HG02943 (cell line): ENCODE measurements at regions not wholly inside any gene's neighbourhood (a gene's known extent, or its start where the extent isn't known, plus 50 kb on each side); places are given as distances from the start of the nearest gene placed in this dataset.
A peak's percentile ranks its signal among the peaks of the same experiment; 100 is the strongest.
"Not testable (repeated sequence)": the region's sequence is repeated elsewhere in the genome, so short reads cannot be mapped to it uniquely, and the experiment has no call there.

ENCODE experiments used
- ATAC-seq: cut with Tn5 transposase; IDR thresholded peaks from one replicate; pipeline ENCODE4 v1.9.1; 2021; ENCODE audit warnings: mild to moderate bottlenecking, low read depth, moderate library complexity; ENCODE audit not compliant: unreplicated experiment

GRCh38 chr4:74505355-74505978 is 60.5 kb downstream of the AREG start:
- not testable (repeated sequence) for ATAC-seq

DNA sequence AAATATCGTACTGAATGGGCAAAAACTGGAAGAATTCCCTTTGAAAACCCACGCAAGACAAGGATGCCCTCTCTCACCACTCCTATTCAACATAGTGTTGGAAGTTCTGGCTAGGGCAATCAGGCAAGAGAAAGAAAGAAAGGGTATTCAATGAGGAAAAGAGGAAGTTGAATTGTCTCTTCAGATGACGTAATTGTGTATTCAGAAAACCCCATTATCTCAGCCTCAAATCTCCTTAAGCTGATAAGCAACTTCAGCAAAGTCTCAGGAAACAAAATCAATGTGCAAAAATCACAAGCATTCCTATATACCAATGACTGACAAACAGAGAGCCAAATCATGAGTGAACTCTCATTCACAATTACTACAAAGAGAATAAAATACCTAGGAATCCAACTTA is 64.4 kb downstream of the AREG start:
- not testable (repeated sequence) for ATAC-seq

GRCh38 chr4:74516303-74516702 is 71.4 kb downstream of the AREG start:
- no peak for ATAC-seq

DNA sequence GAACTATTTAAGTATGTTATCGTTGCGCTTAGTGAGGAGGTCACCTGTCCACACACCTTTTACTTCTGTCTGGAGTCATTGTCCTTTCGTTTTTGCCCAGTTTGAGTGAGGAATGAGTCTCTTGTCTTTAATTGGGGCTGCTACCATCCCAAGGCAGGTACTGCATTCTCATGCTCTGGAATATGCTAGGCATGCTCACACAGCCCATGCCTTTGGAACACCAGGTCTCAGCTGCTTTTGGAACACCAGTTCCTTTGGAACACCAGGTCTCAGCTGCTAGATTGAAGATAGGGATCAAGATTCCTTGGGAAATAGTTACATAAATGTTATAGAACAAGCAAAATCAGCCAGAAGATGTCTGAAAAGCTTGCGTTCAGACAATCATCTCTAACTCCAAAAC is 73.1 kb downstream of the AREG start:
- no peak for ATAC-seq

- no peak for ATAC-seq
These were observed 77.5 kb downstream of the AREG start for GRCh38 chr4:74522251-74522991.

DNA sequence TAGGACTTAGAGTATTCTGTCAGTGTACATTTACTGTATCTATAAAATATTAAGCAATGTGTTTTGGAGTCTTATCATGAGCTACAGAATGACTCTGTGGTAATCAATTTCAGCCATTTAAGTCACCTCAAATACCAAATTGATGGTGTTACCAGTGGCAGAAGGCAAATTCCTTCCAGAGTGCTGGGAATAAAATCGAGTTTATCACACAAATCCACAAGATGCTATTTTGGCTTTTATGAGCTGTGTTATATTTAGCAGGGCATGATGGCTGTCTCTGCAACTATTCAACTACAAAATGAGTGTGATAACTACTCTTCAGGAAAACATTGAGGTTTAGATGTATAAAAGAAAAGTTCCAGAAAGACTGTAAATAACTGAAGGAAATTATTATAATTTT is 78.2 kb downstream of the AREG start:
- no peak for ATAC-seq

- no peak for ATAC-seq
These were observed 80.0 kb downstream of the AREG start for GRCh38 chr4:74524985-74525384.

DNA sequence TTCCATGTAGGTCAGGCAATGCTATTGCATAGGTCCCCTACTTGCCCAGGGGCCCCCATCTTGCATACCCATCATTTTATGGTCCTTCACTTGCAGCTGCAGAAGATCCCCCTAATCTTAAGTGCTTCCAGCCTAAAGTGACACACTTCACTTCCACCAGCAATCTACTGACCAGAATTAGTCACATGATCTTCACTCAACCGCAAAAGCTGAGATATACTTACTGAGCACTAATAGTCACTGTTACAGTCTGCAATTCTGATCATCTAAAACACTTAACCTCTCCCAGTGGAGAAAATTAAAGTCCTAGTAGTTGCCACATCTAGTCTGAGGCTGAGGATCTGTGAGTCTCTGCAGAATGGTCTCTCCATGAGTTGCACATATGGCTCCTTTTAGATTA is 82.1 kb downstream of the AREG start:
- no peak for ATAC-seq

DNA sequence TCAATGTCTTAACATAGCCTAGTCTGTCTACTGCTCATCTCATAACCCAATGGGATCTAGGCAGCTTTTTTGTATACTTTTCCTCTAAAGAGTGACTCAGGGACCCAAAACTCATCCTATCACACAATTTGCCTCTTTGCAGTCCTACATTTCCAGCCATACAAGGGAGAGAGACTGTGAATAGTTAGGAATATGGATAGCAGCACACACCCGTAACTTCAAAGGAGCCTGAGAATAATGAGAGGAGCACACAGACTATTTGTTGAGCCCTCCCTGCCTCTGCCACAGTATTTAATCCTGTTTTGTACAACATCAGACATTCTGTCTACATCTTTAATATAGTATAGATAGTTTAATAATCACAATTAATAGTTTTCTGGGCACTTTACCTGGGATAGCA is 83.2 kb downstream of the AREG start:
- no peak for ATAC-seq

DNA sequence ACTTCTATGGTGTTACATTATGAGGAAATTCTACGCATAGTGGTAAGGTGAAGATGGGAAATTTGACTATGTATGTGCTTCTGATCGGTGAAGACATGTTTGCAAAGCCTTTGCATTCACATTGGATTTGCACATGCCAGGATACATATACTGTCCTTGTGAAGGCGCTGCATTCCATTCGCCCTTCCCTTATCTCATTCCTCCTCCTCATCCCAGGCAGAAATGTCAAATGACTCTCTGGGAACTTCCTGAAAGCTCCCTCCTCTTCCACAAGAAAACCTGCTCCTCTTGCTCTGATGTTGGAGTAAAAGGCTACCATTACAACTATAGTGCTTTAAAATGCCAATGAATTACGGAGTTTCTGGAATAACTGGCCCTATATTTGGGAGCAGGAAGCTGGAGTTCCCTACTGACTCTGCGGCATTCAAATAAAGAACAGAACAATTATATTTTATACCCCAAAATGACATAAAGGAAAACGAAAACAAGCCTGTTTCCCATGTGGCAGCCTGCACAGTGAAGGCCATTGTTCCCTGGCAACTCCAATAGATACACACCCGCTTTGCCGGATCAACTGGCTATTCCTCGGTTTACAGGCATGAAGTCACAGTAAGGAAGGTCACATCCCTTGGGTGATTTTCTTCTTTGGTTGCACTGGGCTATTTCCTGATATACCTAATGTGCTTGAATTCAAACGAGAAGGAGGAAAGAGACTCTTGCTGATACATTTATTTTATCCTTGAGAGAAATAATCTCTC is 84.5 kb downstream of the AREG start:
- ATAC-seq: no peak

GRCh38 chr4:74531963-74532794 is 87.2 kb downstream of the AREG start:
- ATAC-seq: peak; percentile 89

DNA sequence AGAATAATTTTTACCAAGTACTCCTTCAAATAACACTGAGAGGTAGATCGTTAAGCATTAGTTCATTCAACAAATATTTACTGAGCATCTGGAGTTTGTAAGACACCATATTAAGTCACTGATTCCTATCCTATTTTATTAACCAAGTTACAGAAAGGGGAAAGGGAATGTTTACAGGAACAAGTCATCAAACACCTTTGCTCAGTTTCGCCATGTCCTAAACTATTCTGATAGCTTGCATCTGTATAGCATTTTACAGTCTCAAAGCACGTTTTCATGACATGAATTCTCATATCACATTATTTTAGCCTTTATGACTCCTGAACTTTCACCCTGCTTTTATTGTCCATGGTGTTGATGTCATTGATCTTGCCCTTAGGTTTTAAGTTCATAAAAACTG is 89.2 kb downstream of the AREG start:
- ATAC-seq: no peak

GRCh38 chr4:74534936-74535335 is 90.0 kb downstream of the AREG start:
- no peak for ATAC-seq

GRCh38 chr4:74535512-74535911 is 90.6 kb downstream of the AREG start:
- no peak for ATAC-seq

- ATAC-seq: no peak
These were observed 91.6 kb downstream of the AREG start for GRCh38 chr4:74536557-74536956.

DNA sequence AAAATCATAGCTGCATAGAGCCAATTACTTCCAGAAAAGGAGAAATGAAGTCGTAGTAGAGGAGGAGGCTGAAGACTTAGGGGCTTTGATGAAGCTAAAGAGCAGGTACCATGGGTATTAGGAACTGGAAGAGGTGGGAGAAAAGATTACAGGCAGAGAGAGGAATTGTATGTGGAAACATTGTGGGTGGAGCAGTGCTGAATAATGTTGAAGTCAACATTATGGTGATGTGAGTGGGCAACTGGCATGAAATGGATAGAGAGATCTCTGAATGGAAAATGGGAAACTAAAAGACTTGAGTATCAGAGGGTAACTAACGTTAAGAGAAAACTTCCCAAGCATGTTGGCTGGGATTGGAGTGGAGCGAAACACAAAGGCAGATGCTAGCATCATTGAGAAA is 92.5 kb downstream of the AREG start:
- ATAC-seq: no peak

GRCh38 chr4:74539044-74539790 is 94.3 kb downstream of the AREG start:
- peak; percentile 49 for ATAC-seq

DNA sequence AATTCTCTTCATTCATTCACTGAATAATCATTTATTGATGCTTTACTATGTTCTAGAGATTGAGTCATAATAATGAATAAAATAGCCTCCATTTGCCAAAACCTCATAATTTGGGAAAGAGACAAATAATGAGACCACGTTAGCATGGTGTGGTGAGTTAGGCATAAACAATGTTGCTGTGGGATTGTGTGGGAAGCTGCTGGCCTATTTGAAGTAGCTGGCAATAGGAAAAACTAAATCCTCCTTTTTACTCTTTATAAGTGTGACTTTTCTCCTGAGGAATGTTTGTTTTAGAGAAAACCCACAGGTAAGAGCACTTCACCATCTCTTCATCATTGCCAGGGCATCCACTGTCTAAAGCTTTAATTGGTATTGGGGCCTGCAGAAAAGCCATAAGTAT is 95.3 kb downstream of the AREG start:
- no peak for ATAC-seq

DNA sequence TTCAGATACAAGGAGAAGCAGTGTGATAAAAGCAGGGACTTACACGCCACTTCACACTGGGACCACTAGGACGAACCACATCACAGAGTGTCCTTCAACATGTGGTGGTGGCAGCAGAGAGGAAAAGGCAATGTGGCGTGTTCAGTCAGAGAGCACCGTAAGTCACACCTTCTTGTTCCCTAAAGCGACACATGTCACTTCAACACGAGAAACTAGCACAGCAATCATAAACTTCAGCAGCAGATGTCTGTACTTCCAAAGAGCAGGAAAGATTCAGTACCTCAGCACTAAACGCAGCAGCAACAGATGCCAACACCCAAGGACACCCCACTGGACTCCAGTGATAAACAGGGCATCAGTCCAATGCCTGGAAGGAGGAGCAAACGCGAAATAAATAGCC is 96.7 kb downstream of the AREG start:
- no peak for ATAC-seq

GRCh38 chr4:74543231-74543781 is 98.4 kb downstream of the AREG start:
- peak; percentile 86 for ATAC-seq
